ACC112 (cell line): ENCODE measurements at regions not wholly inside any gene's neighbourhood (a gene's known extent, or its start where the extent isn't known, plus 50 kb on each side); places are given as distances from the start of the nearest gene placed in this dataset.
A peak's percentile ranks its signal among the peaks of the same experiment; 100 is the strongest.

ENCODE experiments used
- H2AFZ ChIP-seq: fragments of 200-600 bp; sonication (generic); one replicate; pipeline ENCODE4 v1.6.0; 2017; ENCODE audit warnings: antibody characterized with exemption, low read length; ENCODE audit not compliant: unreplicated experiment
- H3K27ac ChIP-seq: fragments of 200-600 bp; sonication (generic); 2 replicates; pipeline ENCODE4 v1.5.1; 2014; ENCODE audit warnings: low read depth, mild to moderate bottlenecking, antibody characterized with exemption, low read length, moderate library complexity
- H3K27me3 ChIP-seq: fragments of 200-600 bp; sonication (generic); 2 replicates; pipeline ENCODE4 v1.6.1; 2014; ENCODE audit warnings: mild to moderate bottlenecking, antibody characterized with exemption, low read length, moderate library complexity, mixed read lengths; ENCODE audit not compliant: insufficient read depth
- H3K36me3 ChIP-seq: fragments of 200-600 bp; sonication (generic); 2 replicates; pipeline ENCODE4 v1.6.1; 2016; ENCODE audit warnings: mild to moderate bottlenecking, antibody characterized with exemption, low read length, moderate library complexity, mixed read lengths; ENCODE audit not compliant: insufficient read depth
- H3K4me1 ChIP-seq: fragments of 200-600 bp; sonication (generic); one replicate; pipeline ENCODE4 v1.6.1; 2016; ENCODE audit warnings: low read length, mixed read lengths; ENCODE audit not compliant: insufficient read depth, unreplicated experiment, control insufficient read depth
- H3K4me3 ChIP-seq: fragments of 200-600 bp; sonication (generic); 2 replicates; pipeline ENCODE4 v1.5.1; 2014; ENCODE audit warnings: mild to moderate bottlenecking, low read depth, low read length
- H3K79me2 ChIP-seq: fragments of 200-600 bp; sonication (generic); one replicate; pipeline ENCODE4 v1.6.0; 2016; ENCODE audit warnings: low read length; ENCODE audit not compliant: control insufficient read depth, unreplicated experiment, insufficient read depth

GRCh38 chr5:65068410-65068809 lies 299.7 kb downstream of the CWC27 start:
- H3K27me3 ChIP-seq = no peaks in the 10 kb centered on the region
- no peaks in the 10 kb centered on the region for H3K36me3 ChIP-seq
- H2AFZ ChIP-seq = no peak overlapping the region
- H3K27ac ChIP-seq = no peak overlapping the region
- H3K4me1 ChIP-seq = peaks cover 15% of the 10 kb centered on the region
- no peaks in the 10 kb centered on the region for H3K79me2 ChIP-seq
- no peak overlapping the region for H3K4me3 ChIP-seq

GRCh38 chr5:65070026-65070425 lies 301.3 kb downstream of the CWC27 start:
- peaks cover 12% of the 10 kb centered on the region for H3K4me1 ChIP-seq
- no peaks in the 10 kb centered on the region for H3K27me3 ChIP-seq
- H3K27ac ChIP-seq = no peak overlapping the region
- no peaks in the 10 kb centered on the region for H3K79me2 ChIP-seq
- H3K36me3 ChIP-seq = no peaks in the 10 kb centered on the region
- no peak overlapping the region for H2AFZ ChIP-seq
- no peak overlapping the region for H3K4me3 ChIP-seq

- H3K27me3 ChIP-seq = no peaks in the 10 kb centered on the region
- H3K79me2 ChIP-seq = no peaks in the 10 kb centered on the region
- peaks cover 5% of the 10 kb centered on the region for H3K4me1 ChIP-seq
- no peak overlapping the region for H2AFZ ChIP-seq
- no peaks in the 10 kb centered on the region for H3K36me3 ChIP-seq
- H3K27ac ChIP-seq = no peak overlapping the region
- H3K4me3 ChIP-seq = no peak overlapping the region
Observed at GRCh38 chr5:65072850-65073249, 304.1 kb downstream of the CWC27 start.

DNA sequence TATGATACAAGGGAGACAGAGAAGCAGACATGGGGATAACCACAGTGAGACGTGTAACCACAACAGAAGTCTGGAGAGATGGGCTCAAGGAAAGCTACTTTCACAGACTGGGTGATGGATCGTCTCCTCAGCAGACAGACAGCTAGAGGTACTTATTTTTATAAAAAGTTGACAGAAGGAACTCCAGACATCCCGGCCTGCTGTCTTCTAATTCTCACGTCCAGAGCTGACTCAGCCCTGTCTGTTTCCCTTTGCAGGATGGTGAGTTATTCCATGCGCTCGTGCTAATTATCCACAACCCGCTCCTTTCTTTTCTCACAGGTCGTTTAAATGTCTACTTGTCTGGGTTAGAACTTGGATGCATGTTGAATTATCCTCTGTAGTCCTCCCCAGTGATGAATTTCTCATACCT lies 304.5 kb downstream of the CWC27 start:
- Histone ChIP-seq H3K36me3 (no peaks in the 10 kb centered on the region), H3K4me3 (no peak overlapping the region), H2AFZ (no peak overlapping the region), H3K4me1 (peaks cover 5% of the 10 kb centered on the region), H3K27ac (no peak overlapping the region), H3K79me2 (no peaks in the 10 kb centered on the region), H3K27me3 (no peaks in the 10 kb centered on the region)

DNA sequence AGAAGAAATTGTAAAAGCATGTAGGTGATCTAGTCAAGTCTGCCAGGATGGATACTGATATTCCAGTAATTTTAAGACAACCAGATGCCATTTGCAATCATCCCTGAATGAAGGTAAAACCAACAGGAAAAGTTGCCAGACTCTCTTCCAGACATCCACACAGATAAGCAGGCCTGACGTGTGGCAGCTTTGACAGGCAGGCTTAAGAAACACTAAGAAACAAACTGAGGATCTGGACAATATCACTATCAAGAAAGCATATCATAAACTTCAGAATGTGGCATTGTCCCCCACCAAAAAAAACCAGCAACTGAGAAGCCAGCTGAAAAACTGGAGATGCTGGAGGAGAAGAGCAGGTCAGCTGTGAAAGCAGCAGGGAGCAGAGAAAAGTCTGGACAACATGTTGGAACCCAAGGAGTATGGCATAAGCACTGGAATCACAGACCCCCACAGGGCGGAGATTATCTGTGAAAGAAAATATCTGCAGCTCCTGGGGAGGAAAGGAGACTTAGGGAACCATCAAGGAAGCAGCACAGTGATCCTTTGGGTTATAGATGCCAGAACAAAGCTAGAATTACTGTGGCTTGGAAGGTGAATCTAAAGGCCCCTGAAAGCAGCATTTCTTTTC lies 307.0 kb downstream of the CWC27 start:
- H3K4me3 ChIP-seq = no peak overlapping the region
- H2AFZ ChIP-seq = peak overlapping the region; percentile 71
- H3K4me1 ChIP-seq = peaks cover 13% of the 10 kb centered on the region
- H3K36me3 ChIP-seq = no peaks in the 10 kb centered on the region
- H3K27ac ChIP-seq = no peak overlapping the region
- H3K27me3 ChIP-seq = no peaks in the 10 kb centered on the region
- no peaks in the 10 kb centered on the region for H3K79me2 ChIP-seq

DNA sequence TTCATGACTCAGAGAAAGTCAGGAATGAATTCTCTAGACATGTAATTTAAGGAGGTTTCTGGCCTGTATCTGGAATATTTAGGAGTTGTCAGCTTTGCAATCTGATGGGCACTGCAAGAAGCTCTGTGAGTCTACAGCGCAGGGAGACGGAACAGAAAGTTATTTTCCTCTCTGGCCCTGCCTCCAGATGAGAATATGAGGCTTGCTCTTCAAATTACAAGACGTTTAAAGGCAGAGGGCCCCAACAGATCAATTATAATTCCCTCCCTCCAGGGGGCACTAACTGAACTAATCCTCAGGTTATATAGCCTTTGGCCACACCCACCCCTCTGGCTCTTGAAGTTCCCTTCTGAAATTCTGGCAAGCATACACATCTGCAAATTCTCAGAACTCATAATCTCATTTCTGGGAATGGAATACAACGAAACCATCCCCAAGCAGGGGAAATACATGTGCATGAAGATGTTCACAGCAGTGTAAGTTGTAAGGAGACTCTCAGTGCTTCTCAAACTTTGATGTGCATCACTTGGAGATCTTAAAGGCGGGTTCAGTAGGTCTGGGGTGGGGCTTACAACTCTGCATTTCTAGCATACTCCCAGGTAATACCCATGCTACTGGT lies 307.6 kb downstream of the CWC27 start:
- H3K27me3 ChIP-seq = no peaks in the 10 kb centered on the region
- H3K4me3 ChIP-seq = no peak overlapping the region
- H3K4me1 ChIP-seq = peaks cover 13% of the 10 kb centered on the region
- peak overlapping the region; percentile 71 for H2AFZ ChIP-seq
- H3K36me3 ChIP-seq = no peaks in the 10 kb centered on the region
- H3K27ac ChIP-seq = no peak overlapping the region
- H3K79me2 ChIP-seq = no peaks in the 10 kb centered on the region

DNA sequence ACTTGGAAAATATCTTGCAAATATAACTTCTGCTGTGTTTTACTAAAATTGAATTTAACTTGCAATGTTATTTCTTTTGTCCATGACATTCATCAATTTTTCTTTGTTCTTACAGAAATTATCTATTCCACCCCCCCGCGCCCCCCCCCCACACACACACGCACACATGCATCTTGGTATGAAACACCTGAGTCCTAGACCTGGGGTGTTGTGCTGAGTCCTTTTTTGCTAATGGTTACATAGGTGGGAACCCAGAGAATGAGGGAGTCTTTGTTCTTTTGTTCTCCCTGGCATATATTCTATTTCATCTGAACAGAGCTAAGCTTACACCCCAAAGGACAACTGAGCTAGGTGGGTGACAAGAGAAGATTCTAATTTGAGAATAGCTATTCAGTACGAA lies 308.9 kb downstream of the CWC27 start:
- Histone ChIP-seq H3K36me3 (no peaks in the 10 kb centered on the region), H3K27me3 (no peaks in the 10 kb centered on the region), H3K79me2 (no peaks in the 10 kb centered on the region), H3K27ac (no peak overlapping the region), H2AFZ (no peak overlapping the region), H3K4me3 (no peak overlapping the region), H3K4me1 (peaks cover 13% of the 10 kb centered on the region)

DNA sequence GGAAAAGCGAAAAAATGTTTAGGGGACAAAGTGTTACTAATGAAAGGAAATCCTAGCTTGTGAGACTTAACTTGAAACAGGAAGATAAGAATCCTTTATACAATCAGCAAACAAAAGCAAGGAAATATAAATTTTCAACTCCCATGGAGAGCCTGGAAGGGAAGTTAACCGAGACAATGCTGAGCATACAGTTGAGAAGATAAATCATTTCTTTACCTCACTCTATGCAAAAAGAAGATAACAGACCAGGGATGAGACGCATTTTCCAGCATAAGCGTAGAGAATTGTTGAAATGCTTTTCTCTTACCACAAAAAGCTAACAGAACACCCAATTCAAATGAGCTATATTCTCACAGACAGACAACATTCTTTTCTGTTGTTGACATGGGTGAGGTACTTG lies 309.6 kb downstream of the CWC27 start:
- Histone ChIP-seq H3K4me3 (no peak overlapping the region), H2AFZ (no peak overlapping the region), H3K27ac (no peak overlapping the region), H3K36me3 (no peaks in the 10 kb centered on the region), H3K4me1 (peaks cover 13% of the 10 kb centered on the region), H3K79me2 (no peaks in the 10 kb centered on the region), H3K27me3 (no peaks in the 10 kb centered on the region)

- Histone ChIP-seq H3K27ac (no peak overlapping the region), H3K36me3 (no peaks in the 10 kb centered on the region), H3K79me2 (no peaks in the 10 kb centered on the region), H3K27me3 (no peaks in the 10 kb centered on the region), H2AFZ (no peak overlapping the region), H3K4me1 (peaks cover 9% of the 10 kb centered on the region), H3K4me3 (no peak overlapping the region)
Observed at GRCh38 chr5:65081071-65081470, 312.3 kb downstream of the CWC27 start.

GRCh38 chr5:65084795-65085515 lies 316.2 kb downstream of the CWC27 start:
- H3K4me1 ChIP-seq = peaks cover 2% of the 10 kb centered on the region
- H2AFZ ChIP-seq = no peak overlapping the region
- no peaks in the 10 kb centered on the region for H3K27me3 ChIP-seq
- no peak overlapping the region for H3K27ac ChIP-seq
- no peaks in the 10 kb centered on the region for H3K79me2 ChIP-seq
- no peaks in the 10 kb centered on the region for H3K36me3 ChIP-seq
- H3K4me3 ChIP-seq = no peak overlapping the region

DNA sequence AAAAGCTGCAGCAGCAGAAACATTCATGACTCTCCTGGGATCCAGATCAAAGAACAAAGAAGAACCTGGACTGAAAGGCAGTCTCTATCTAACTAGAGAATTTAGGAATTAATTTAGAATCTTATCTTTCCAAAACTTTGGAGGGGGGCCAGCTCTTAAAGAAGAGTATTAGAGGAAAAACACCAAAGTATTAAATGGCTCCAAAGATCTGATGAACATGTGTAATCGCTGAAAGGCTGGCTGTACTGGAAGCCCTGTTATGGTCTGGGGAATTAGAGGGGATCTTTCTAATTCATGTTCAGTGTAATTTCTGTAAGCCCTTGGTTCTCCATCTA lies 316.8 kb downstream of the CWC27 start:
- H3K36me3 ChIP-seq = no peaks in the 10 kb centered on the region
- H3K79me2 ChIP-seq = no peaks in the 10 kb centered on the region
- no peaks in the 10 kb centered on the region for H3K4me1 ChIP-seq
- H3K27me3 ChIP-seq = no peaks in the 10 kb centered on the region
- H3K4me3 ChIP-seq = no peak overlapping the region
- H3K27ac ChIP-seq = no peak overlapping the region
- no peak overlapping the region for H2AFZ ChIP-seq
